Endothelial cell of umbilical vein (primary cell): ENCODE measurements at regions not wholly inside any gene's neighbourhood (a gene's known extent, or its start where the extent isn't known, plus 50 kb on each side); places are given as distances from the start of the nearest gene placed in this dataset.

ENCODE experiments used
- MYC ChIP-seq: IDR thresholded peaks from one replicate; pipeline ENCODE4 v1.6.1; 2011; ENCODE audit warnings: mild to moderate bottlenecking, low read depth, low read length
- POLR2A ChIP-seq: IDR thresholded peaks from 2 replicates; pipeline ENCODE4 v1.6.1; 2012; ENCODE audit warnings: low read depth, mild to moderate bottlenecking, control low read depth, low read length
- TF ChIP-seq, protein P1 (sequence below), 2 donors: IDR thresholded peaks; 1 replicate in 1 of 2; 2 replicates in 1 of 2; pipeline ENCODE4 v1.5.1; 2011; ENCODE audit warnings: low read length in 2 of 2, mild to moderate bottlenecking in 2 of 2, moderate library complexity in 2 of 2, control low read depth in 1 of 2, inconsistent platforms in 1 of 2, low read depth in 1 of 2; ENCODE audit not compliant: insufficient read depth in 1 of 2; ENCODE audit errors: extremely low read depth in 1 of 2

DNA sequence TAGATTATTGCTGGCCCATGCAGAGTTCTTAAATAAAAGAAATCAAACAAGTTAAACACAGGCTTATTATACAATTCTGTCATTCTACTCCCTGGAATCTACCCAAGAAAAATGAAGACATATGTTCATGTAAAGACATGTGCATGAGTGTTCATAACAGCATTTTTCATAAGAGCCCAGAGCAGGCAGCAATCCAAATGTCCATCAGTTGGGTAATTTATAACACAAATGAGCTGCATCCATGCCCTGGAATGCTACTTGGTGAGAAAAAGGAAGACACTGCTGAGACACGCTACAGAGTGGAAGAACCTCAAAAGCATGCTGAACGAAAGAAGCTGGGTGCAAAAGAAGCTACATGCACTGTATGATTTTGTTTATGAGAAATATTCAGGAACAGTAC lies 342.6 kb downstream of the TCERG1L start:
- TF ChIP-seq, protein P1, sequence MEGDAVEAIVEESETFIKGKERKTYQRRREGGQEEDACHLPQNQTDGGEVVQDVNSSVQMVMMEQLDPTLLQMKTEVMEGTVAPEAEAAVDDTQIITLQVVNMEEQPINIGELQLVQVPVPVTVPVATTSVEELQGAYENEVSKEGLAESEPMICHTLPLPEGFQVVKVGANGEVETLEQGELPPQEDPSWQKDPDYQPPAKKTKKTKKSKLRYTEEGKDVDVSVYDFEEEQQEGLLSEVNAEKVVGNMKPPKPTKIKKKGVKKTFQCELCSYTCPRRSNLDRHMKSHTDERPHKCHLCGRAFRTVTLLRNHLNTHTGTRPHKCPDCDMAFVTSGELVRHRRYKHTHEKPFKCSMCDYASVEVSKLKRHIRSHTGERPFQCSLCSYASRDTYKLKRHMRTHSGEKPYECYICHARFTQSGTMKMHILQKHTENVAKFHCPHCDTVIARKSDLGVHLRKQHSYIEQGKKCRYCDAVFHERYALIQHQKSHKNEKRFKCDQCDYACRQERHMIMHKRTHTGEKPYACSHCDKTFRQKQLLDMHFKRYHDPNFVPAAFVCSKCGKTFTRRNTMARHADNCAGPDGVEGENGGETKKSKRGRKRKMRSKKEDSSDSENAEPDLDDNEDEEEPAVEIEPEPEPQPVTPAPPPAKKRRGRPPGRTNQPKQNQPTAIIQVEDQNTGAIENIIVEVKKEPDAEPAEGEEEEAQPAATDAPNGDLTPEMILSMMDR (IDR thresholded peaks at IDR 0.05; ENCODE audit: extremely low read depth in 1 of 2, insufficient read depth in 1 of 2, low read depth in 1 of 2, low read length in 2 of 2) = no peak
- TF ChIP-seq POLR2A (no peak), MYC (no peak)
